Osteoblast (primary cell): ENCODE measurements at regions not wholly inside any gene's neighbourhood (a gene's known extent, or its start where the extent isn't known, plus 50 kb on each side); places are given as distances from the start of the nearest gene placed in this dataset.

ENCODE experiments used
- DNase-seq: peaks from one replicate; pipeline ENCODE4 v3.0.0; 2011; ENCODE audit warnings: low spot score, mixed read lengths; ENCODE audit not compliant: insufficient read length; ENCODE audit errors: missing footprints
- H2AFZ ChIP-seq: 2 replicates; pipeline ENCODE4 v1.6.0; 2011; ENCODE audit warnings: mild to moderate bottlenecking, low read length
- H3K27ac ChIP-seq: 2 replicates; pipeline ENCODE4 v1.5.1; 2011; ENCODE audit warnings: mild to moderate bottlenecking, low read depth, low read length, moderate library complexity
- H3K27me3 ChIP-seq: 2 replicates; pipeline ENCODE4 v1.6.0; 2012; ENCODE audit warnings: mild to moderate bottlenecking, control low read depth, inconsistent platforms, low read length, moderate library complexity; ENCODE audit not compliant: insufficient read depth
- H3K36me3 ChIP-seq: 2 replicates; pipeline ENCODE4 v1.5.1; 2011; ENCODE audit warnings: mild to moderate bottlenecking, low read length, control low read depth, moderate library complexity; ENCODE audit not compliant: insufficient read depth
- H3K4me1 ChIP-seq: 2 replicates; pipeline ENCODE4 v1.5.1; 2011; ENCODE audit warnings: mild to moderate bottlenecking, low read length, control low read depth, moderate library complexity; ENCODE audit not compliant: insufficient read depth
- H3K4me2 ChIP-seq: 2 replicates; pipeline ENCODE4 v1.6.0; 2011; ENCODE audit warnings: mild to moderate bottlenecking, low read length; ENCODE audit not compliant: insufficient read depth
- H3K4me3 ChIP-seq: fragments of 200-600 bp; sonication (generic); 3 replicates; pipeline ENCODE4 v1.5.1; 2012; ENCODE audit warnings: mild to moderate bottlenecking, low read length, inconsistent platforms; ENCODE audit not compliant: insufficient read depth
- H3K79me2 ChIP-seq: 2 replicates; pipeline ENCODE4 v1.6.0; 2012; ENCODE audit warnings: mild to moderate bottlenecking, low read length, control low read depth, inconsistent platforms; ENCODE audit not compliant: insufficient read depth
- H3K9me3 ChIP-seq: 2 replicates; pipeline ENCODE4 v1.5.1; 2011; ENCODE audit warnings: low read depth, low read length, control low read depth
- H4K20me1 ChIP-seq: 2 replicates; pipeline ENCODE4 v1.6.0; 2012; ENCODE audit warnings: mild to moderate bottlenecking, low read length, control low read depth; ENCODE audit not compliant: insufficient read depth
- CTCF ChIP-seq: IDR thresholded peaks from 2 replicates; pipeline ENCODE4 v1.5.1; 2011; ENCODE audit warnings: mild to moderate bottlenecking, low read depth, low read length, moderate library complexity; ENCODE audit errors: extremely low read depth

- no peak for TF ChIP-seq CTCF
- Histone ChIP-seq H3K4me3 (no peak overlapping the region), H3K79me2 (no peaks in the 10 kb centered on the region)
Observed at GRCh38 chr11:42299780-42300179, 840.3 kb upstream of the LRRC4C start.

GRCh38 chr11:42301777-42302176 lies 842.3 kb upstream of the LRRC4C start:
- no peak for DNase-seq

More at GRCh38 chr11:42299780-42300179, 840.3 kb upstream of the LRRC4C start:
- Histone ChIP-seq H3K4me1 (no peaks in the 10 kb centered on the region), H4K20me1 (no peaks in the 10 kb centered on the region), H2AFZ (no peak overlapping the region), H3K27me3 (no peaks in the 10 kb centered on the region), H3K27ac (no peak overlapping the region), H3K36me3 (no peaks in the 10 kb centered on the region), H3K9me3 (peaks cover 2% of the 10 kb centered on the region), H3K4me2 (no peak overlapping the region)
- no peak for DNase-seq

GRCh38 chr11:42311514-42311913 lies 852.1 kb upstream of the LRRC4C start:
- Histone ChIP-seq H4K20me1 (no peaks in the 10 kb centered on the region), H3K4me2 (no peak overlapping the region), H3K27ac (no peak overlapping the region), H3K9me3 (peaks cover 2% of the 10 kb centered on the region), H2AFZ (no peak overlapping the region), H3K27me3 (no peaks in the 10 kb centered on the region), H3K4me3 (no peak overlapping the region), H3K36me3 (no peaks in the 10 kb centered on the region), H3K4me1 (no peaks in the 10 kb centered on the region), H3K79me2 (no peaks in the 10 kb centered on the region)
- no peak for DNase-seq
- TF ChIP-seq CTCF, result no peak

More at GRCh38 chr11:42301777-42302176, 842.3 kb upstream of the LRRC4C start:
- H3K4me3 ChIP-seq, result no peak overlapping the region
- no peaks in the 10 kb centered on the region for H4K20me1 ChIP-seq
- no peaks in the 10 kb centered on the region for H3K27me3 ChIP-seq
- no peak overlapping the region for H3K27ac ChIP-seq
- peaks cover 2% of the 10 kb centered on the region for H3K9me3 ChIP-seq
- no peaks in the 10 kb centered on the region for H3K36me3 ChIP-seq
- no peak overlapping the region for H3K4me2 ChIP-seq
- no peak for TF ChIP-seq CTCF
- H3K79me2 ChIP-seq, result no peaks in the 10 kb centered on the region
- H2AFZ ChIP-seq, result no peak overlapping the region
- H3K4me1 ChIP-seq, result no peaks in the 10 kb centered on the region

- no peaks in the 10 kb centered on the region for H3K36me3 ChIP-seq
- no peaks in the 10 kb centered on the region for H4K20me1 ChIP-seq
- H3K4me2 ChIP-seq, result no peak overlapping the region
- H2AFZ ChIP-seq, result no peak overlapping the region
- no peak overlapping the region for H3K27ac ChIP-seq
- DNase-seq, result no peak
- H3K4me1 ChIP-seq, result no peaks in the 10 kb centered on the region
- no peaks in the 10 kb centered on the region for H3K79me2 ChIP-seq
- H3K27me3 ChIP-seq, result no peaks in the 10 kb centered on the region
- H3K9me3 ChIP-seq, result peaks cover 2% of the 10 kb centered on the region
- no peak overlapping the region for H3K4me3 ChIP-seq
- TF ChIP-seq CTCF, result no peak
Observed at GRCh38 chr11:42311944-42312343, 852.5 kb upstream of the LRRC4C start.
